Sigmoid colon (tissue), 6 donors: ENCODE measurements at regions not wholly inside any gene's neighbourhood (a gene's known extent, or its start where the extent isn't known, plus 50 kb on each side); places are given as distances from the start of the nearest gene placed in this dataset.

Source experiments
- DNase-seq: peaks from one replicate; pipeline ENCODE4 v3.0.0-alpha.2; 2019
- H3K27ac ChIP-seq, 4 donors: fragments of 200-600 bp; sonication (generic); one replicate each; pipeline ENCODE4 v1.5.1; 2016 to 2019; ENCODE audit warnings: mild to moderate bottlenecking in 1 of 4
- H3K27me3 ChIP-seq, 3 donors: fragments of 200-600 bp; sonication (generic); one replicate each; pipeline ENCODE4 v1.5.1; 2019; ENCODE audit warnings: mild to moderate bottlenecking in 1 of 3
- H3K36me3 ChIP-seq, 4 donors: fragments of 200-600 bp; sonication (generic); one replicate each; pipeline ENCODE4 v1.5.1; 2016 to 2019
- H3K4me1 ChIP-seq, 4 donors: fragments of 200-600 bp; sonication (generic); one replicate each; pipeline ENCODE4 v1.5.1; 2017 to 2019
- H3K4me3 ChIP-seq, 4 donors: fragments of 200-600 bp; sonication (generic); one replicate each; pipeline ENCODE4 v1.5.1; 2017 to 2019; ENCODE audit warnings: mild to moderate bottlenecking in 2 of 4, moderate library complexity in 1 of 4
- H3K9me3 ChIP-seq, 4 donors: fragments of 200-600 bp in 3 of 4; sonication (generic) in 3 of 4; one replicate each; pipeline versions ENCODE4 v1.5.1 to v1.6.1; 2013 to 2019
- EP300 ChIP-seq, 4 donors: sonication (generic); formaldehyde crosslinking; IDR thresholded peaks; one replicate each; pipeline ENCODE4 v1.6.1; 2017; ENCODE audit warnings: antibody characterized with exemption in 4 of 4
- POLR2A ChIP-seq, 2 donors: fragments of 450-650 bp; IDR thresholded peaks; one replicate each; pipeline ENCODE4 v1.6.1; 2016; ENCODE audit warnings: antibody characterized with exemption in 2 of 2, mild to moderate bottlenecking in 2 of 2, moderate library complexity in 2 of 2
- POLR2AphosphoS5 ChIP-seq, 4 donors: sonication (generic); formaldehyde crosslinking; IDR thresholded peaks; one replicate each; pipeline ENCODE4 v1.6.1; 2017; ENCODE audit warnings: antibody characterized with exemption in 4 of 4
- WGBS, 2 donors: extraction: QIAGEN DNeasy Blood & Tissue Kit; methylation state at CpG; one replicate each; pipeline ENCODE4 v1.1.7; 2013; 5-methylcytosine and 5-hydroxymethylcytosine counted together
- intact Hi-C: fragments of 100-400 bp; cut with DNase I; formaldehyde crosslinking; loops from one replicate; pipeline ENCODE4 v1.15.1; 2023
- TF ChIP-seq, protein P1 (sequence below), 4 experiments: fragments of 450-650 bp in 3 of 4; fragments of 200-600 bp in 1 of 4; IDR thresholded peaks; one replicate each; pipeline ENCODE4 v1.5.1; 2016 to 2019; ENCODE audit warnings: antibody characterized with exemption in 4 of 4, mild to moderate bottlenecking in 3 of 4, moderate library complexity in 2 of 4
- donor health status: healthy with polysubstance abuse.
- donor health status: healthy.

DNA sequence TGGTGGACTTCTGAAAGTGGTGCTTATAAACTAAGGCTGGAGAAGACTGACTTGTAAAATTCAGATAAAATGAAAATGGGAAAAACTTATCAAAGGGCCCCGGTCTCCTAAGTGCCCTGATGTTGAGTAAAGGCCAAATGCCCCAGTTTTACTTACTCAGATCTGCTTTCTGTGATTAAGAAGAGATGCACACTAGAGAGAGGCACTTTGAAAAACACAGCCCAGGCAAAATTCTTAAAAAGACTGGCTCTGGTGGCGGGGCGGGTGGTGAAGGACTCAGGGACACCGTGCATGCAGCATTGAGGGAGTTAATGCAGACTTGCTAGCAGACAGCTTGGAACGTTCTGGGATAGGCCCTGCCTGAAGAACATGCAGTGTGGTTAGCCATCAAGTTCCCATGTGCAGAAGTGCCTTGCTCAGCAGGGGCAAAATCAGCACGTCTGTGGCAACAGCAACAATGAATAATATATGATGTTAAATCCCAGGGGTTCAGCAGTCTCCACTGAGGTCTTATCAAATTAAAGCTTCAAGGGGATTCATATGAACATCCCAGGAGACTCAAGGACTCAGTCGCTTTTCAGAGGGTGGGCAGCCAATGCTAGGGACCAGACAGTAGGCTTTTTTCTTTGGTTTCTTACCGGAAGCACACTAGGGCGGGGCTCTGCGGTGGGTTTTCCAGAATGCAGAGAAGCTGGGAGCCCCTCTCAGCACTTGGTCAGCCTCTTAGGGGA lies 105.0 kb downstream of the DAD1 start:
- Histone ChIP-seq H3K4me3 (no peak overlapping the region), H3K4me1 (peaks cover 0 to 32% (median 13%) of the 10 kb centered on the region in 4 donors), H3K9me3 (no peaks in the 10 kb centered on the region), H3K27ac (no peak overlapping the region), H3K27me3 (no peaks in the 10 kb centered on the region), H3K36me3 (no peaks in the 10 kb centered on the region)
- WGBS, 2 donors, result 75 to 81% methylated on average over 10 of the region's 10 CpGs
- TF ChIP-seq POLR2AphosphoS5 (IDR thresholded peaks at IDR 0.05), result no peak
- TF ChIP-seq, protein P1, sequence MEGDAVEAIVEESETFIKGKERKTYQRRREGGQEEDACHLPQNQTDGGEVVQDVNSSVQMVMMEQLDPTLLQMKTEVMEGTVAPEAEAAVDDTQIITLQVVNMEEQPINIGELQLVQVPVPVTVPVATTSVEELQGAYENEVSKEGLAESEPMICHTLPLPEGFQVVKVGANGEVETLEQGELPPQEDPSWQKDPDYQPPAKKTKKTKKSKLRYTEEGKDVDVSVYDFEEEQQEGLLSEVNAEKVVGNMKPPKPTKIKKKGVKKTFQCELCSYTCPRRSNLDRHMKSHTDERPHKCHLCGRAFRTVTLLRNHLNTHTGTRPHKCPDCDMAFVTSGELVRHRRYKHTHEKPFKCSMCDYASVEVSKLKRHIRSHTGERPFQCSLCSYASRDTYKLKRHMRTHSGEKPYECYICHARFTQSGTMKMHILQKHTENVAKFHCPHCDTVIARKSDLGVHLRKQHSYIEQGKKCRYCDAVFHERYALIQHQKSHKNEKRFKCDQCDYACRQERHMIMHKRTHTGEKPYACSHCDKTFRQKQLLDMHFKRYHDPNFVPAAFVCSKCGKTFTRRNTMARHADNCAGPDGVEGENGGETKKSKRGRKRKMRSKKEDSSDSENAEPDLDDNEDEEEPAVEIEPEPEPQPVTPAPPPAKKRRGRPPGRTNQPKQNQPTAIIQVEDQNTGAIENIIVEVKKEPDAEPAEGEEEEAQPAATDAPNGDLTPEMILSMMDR (IDR thresholded peaks at IDR 0.05), result no peak
- TF ChIP-seq EP300 (IDR thresholded peaks at IDR 0.05), result no peak
- no peak for TF ChIP-seq POLR2A (IDR thresholded peaks at IDR 0.05)
- DNase-seq, result no peak
- intact Hi-C loops, result no loop called here

DNA sequence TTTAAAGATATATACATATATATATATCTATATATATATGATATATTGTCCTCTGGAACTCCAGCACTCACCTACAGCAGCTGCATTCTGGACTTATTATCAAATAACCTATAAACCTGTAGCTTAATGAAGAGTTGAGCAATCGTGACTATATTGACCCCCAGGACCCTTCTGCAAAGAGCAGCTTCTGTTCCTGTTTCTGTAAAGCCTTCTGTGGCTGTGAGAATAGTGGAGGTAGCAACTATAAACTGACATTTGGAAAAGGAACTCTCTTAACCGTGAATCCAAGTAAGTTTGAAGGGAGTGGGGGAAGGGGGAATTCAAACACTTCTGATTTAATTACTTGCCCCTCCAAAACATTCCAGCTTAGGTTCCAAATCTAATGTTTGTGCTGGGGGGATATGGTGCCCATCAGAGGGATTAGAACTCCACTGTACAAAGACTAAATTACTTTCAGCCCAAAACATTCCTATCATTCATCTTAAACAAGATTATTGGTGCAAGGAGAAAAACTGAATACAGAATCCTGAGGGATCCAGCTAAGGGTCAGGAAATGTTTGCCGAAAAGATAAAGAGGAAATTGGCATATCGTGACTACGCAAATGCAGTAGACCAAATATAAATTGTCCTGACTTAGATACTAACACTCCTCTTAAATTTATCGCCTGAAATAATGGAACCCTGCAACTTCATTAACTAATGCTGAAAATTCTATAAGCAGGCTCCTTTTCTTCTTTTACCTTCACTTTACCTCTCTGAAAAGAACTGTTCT lies 106.1 kb downstream of the DAD1 start:
- no peaks in the 10 kb centered on the region for H3K9me3 ChIP-seq
- H3K4me3 ChIP-seq, result no peak overlapping the region
- H3K27me3 ChIP-seq, result no peaks in the 10 kb centered on the region
- intact Hi-C loops, result no loop called here
- H3K36me3 ChIP-seq, result no peaks in the 10 kb centered on the region
- H3K27ac ChIP-seq, result no peak overlapping the region
- TF ChIP-seq, protein P1 (IDR thresholded peaks at IDR 0.05), result no peak
- no peak for TF ChIP-seq POLR2AphosphoS5 (IDR thresholded peaks at IDR 0.05)
- H3K4me1 ChIP-seq, result peaks cover 0 to 37% (median 13%) of the 10 kb centered on the region in 4 donors
- DNase-seq, result no peak
- WGBS, 2 donors, result 63 to 79% methylated on average over 6 of the region's 6 CpGs

- 77 to 84% methylated on average over 8 of the region's 8 CpGs for WGBS, 2 donors
- no peak for DNase-seq
- no peaks in the 10 kb centered on the region for H3K9me3 ChIP-seq
- intact Hi-C loops, result no loop called here
- no peak overlapping the region for H3K4me3 ChIP-seq
- no peaks in the 10 kb centered on the region for H3K27me3 ChIP-seq
- H3K27ac ChIP-seq, result peak overlapping the region in 2 of 4 donors; percentile 15 to 43
- TF ChIP-seq EP300 (IDR thresholded peaks at IDR 0.05) (no peak), POLR2A (IDR thresholded peaks at IDR 0.05) (no peak), POLR2AphosphoS5 (IDR thresholded peaks at IDR 0.05) (no peak)
- TF ChIP-seq, protein P1 (IDR thresholded peaks at IDR 0.05), result no peak
- H3K4me1 ChIP-seq, result peaks cover 0 to 37% (median 13%) of the 10 kb centered on the region in 4 donors
- H3K36me3 ChIP-seq, result no peaks in the 10 kb centered on the region
Measured at GRCh38 chr14:22482085-22482694, 106.8 kb downstream of the DAD1 start.

GRCh38 chr14:22481546-22481945 lies 107.5 kb downstream of the DAD1 start:
- DNase-seq, result no peak
- H3K27ac ChIP-seq, result peak overlapping the region in 2 of 4 donors; percentile 15 to 43
- no peaks in the 10 kb centered on the region for H3K27me3 ChIP-seq
- TF ChIP-seq POLR2A (IDR thresholded peaks at IDR 0.05) (no peak), POLR2AphosphoS5 (IDR thresholded peaks at IDR 0.05) (no peak), EP300 (IDR thresholded peaks at IDR 0.05) (no peak)
- TF ChIP-seq, protein P1 (IDR thresholded peaks at IDR 0.05), result no peak
- WGBS, 2 donors, result 58 to 77% methylated on average over 4 of the region's 4 CpGs
- intact Hi-C loops, result no loop called here
- no peaks in the 10 kb centered on the region for H3K9me3 ChIP-seq
- H3K4me1 ChIP-seq, result peaks cover 0 to 37% (median 13%) of the 10 kb centered on the region in 4 donors
- H3K4me3 ChIP-seq, result no peak overlapping the region
- H3K36me3 ChIP-seq, result no peaks in the 10 kb centered on the region
